DND-41 (cell line): ENCODE measurements at regions not wholly inside any gene's neighbourhood (a gene's known extent, or its start where the extent isn't known, plus 50 kb on each side); places are given as distances from the start of the nearest gene placed in this dataset.

ENCODE experiments used
- ATAC-seq: fragments of 200-7000 bp; cut with Tn5 transposase; 3 replicates; pipeline ENCODE4 v1.9.1; 2021; ENCODE audit warnings: low read depth; ENCODE audit not compliant: insufficient read depth
- DNase-seq: peaks from one replicate; pipeline ENCODE4 v3.0.0-alpha.2; 2020
- H2AFZ ChIP-seq: 2 replicates; pipeline ENCODE4 v1.6.0; 2012; ENCODE audit warnings: low read depth, low read length
- H3K27ac ChIP-seq: 2 replicates; pipeline ENCODE4 v1.5.1; 2012; ENCODE audit warnings: low read length, inconsistent platforms
- H3K27me3 ChIP-seq: fragments of 200-600 bp; sonication (generic); 2 replicates; pipeline ENCODE4 v1.6.0; 2012; ENCODE audit warnings: low read length, mild to moderate bottlenecking, inconsistent platforms; ENCODE audit not compliant: insufficient read depth, poor library complexity
- H3K36me3 ChIP-seq: 2 replicates; pipeline ENCODE4 v1.5.1; 2012; ENCODE audit warnings: low read length, inconsistent platforms; ENCODE audit not compliant: insufficient read depth
- H3K4me1 ChIP-seq: 2 replicates; pipeline ENCODE4 v1.5.1; 2012; ENCODE audit warnings: mild to moderate bottlenecking, low read length; ENCODE audit not compliant: insufficient read depth
- H3K4me2 ChIP-seq: 2 replicates; pipeline ENCODE4 v1.6.0; 2012; ENCODE audit warnings: mild to moderate bottlenecking, moderate library complexity, low read length, inconsistent platforms; ENCODE audit not compliant: insufficient read depth
- H3K4me3 ChIP-seq, 2 experiments: fragments of 200-600 bp in 1 of 2; shearing (Covaris generic) in 1 of 2; 2 replicates each; pipeline ENCODE4 v1.5.1; 2012 to 2016; ENCODE audit warnings: inconsistent platforms in 2 of 2, low read length in 2 of 2, mild to moderate bottlenecking in 2 of 2, low read depth in 1 of 2, moderate library complexity in 1 of 2
- H3K79me2 ChIP-seq: 2 replicates; pipeline ENCODE4 v1.6.0; 2012; ENCODE audit warnings: low read length, inconsistent platforms; ENCODE audit not compliant: insufficient read depth
- H3K9ac ChIP-seq: 2 replicates; pipeline ENCODE4 v1.6.0; 2012; ENCODE audit warnings: low read depth, mild to moderate bottlenecking, inconsistent platforms, low read length, moderate library complexity
- H3K9me3 ChIP-seq: 2 replicates; pipeline ENCODE4 v1.5.1; 2012; ENCODE audit warnings: low read length, moderate library complexity, mild to moderate bottlenecking, inconsistent platforms; ENCODE audit not compliant: insufficient read depth, severe bottlenecking
- H4K20me1 ChIP-seq: 2 replicates; pipeline ENCODE4 v1.6.0; 2012; ENCODE audit warnings: low read length; ENCODE audit not compliant: insufficient read depth
- EZH2 ChIP-seq: IDR thresholded peaks from 3 replicates; pipeline ENCODE4 v1.6.1; 2012; ENCODE audit warnings: borderline replicate concordance, low read depth, mild to moderate bottlenecking, moderate library complexity, low read length, inconsistent platforms; ENCODE audit not compliant: severe bottlenecking
- TF ChIP-seq, protein P1 (sequence below): IDR thresholded peaks from 2 replicates; pipeline ENCODE4 v1.5.1; 2012; ENCODE audit warnings: borderline replicate concordance, low read length, moderate library complexity, mild to moderate bottlenecking; ENCODE audit not compliant: poor library complexity, severe bottlenecking; ENCODE audit errors: extremely low read depth

DNA sequence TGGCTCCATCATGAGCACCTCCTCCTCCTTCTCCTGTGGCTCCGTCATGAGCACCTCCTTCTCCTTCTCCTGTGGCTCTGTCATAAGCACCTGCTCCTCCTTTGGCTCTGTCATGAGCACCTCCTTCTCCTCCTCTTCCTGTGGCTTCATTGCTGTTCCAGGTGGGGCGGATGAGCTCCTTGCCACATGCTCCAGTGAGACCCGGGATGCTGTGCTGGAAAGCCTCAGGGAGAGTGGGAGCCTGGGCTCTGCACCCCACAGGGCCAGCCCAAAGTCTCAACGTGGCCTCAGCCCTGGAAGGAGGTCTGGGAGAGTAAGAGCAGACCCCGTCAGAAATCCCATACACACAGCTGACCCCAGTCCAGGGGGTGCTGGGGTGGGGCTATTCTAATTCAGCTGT is 380.7 kb downstream of the TCERG1L start:
- ATAC-seq = no peak
- no peak overlapping the region for H3K9ac ChIP-seq
- H2AFZ ChIP-seq = no peak overlapping the region

DNA sequence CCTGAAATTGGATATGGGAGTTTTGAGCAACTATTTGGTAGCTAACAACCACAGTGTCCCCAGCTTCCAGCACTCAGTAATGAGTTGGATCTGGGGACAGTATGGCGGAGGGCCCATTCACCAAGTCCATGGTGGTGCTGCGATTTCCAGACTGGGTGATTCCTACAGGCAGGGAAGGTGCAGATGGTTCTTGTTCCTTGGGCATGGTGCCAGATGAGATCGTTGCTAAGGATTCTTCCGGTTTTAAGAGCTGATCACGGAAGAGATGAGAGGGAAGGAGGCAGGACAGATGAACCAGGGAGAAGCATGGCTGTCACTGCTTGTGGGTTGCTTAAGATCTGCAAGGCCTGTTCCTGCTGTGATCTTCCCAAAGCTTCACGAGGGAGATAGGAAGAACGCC is 380.3 kb downstream of the TCERG1L start:
- Histone ChIP-seq H3K4me3 (no peak overlapping the region), H3K79me2 (no peaks in the 10 kb centered on the region), H3K36me3 (no peaks in the 10 kb centered on the region), H3K27ac (no peak overlapping the region), H3K4me2 (no peak overlapping the region), H4K20me1 (no peaks in the 10 kb centered on the region; the same call in 1 of the 2 replicates), H3K9me3 (no peaks in the 10 kb centered on the region), H2AFZ (no peak overlapping the region), H3K4me1 (no peaks in the 10 kb centered on the region), H3K27me3 (no peaks in the 10 kb centered on the region), H3K9ac (no peak overlapping the region)
- DNase-seq = no peak
- TF ChIP-seq, protein P1, sequence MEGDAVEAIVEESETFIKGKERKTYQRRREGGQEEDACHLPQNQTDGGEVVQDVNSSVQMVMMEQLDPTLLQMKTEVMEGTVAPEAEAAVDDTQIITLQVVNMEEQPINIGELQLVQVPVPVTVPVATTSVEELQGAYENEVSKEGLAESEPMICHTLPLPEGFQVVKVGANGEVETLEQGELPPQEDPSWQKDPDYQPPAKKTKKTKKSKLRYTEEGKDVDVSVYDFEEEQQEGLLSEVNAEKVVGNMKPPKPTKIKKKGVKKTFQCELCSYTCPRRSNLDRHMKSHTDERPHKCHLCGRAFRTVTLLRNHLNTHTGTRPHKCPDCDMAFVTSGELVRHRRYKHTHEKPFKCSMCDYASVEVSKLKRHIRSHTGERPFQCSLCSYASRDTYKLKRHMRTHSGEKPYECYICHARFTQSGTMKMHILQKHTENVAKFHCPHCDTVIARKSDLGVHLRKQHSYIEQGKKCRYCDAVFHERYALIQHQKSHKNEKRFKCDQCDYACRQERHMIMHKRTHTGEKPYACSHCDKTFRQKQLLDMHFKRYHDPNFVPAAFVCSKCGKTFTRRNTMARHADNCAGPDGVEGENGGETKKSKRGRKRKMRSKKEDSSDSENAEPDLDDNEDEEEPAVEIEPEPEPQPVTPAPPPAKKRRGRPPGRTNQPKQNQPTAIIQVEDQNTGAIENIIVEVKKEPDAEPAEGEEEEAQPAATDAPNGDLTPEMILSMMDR = no peak
- TF ChIP-seq EZH2 = no peak
- ATAC-seq = no peak

More for the DNA sequence above, 380.7 kb downstream of the TCERG1L start:
- TF ChIP-seq EZH2 = no peak
- TF ChIP-seq, protein P1 = no peak
- H3K36me3 ChIP-seq = no peaks in the 10 kb centered on the region
- H3K4me3 ChIP-seq = no peak overlapping the region
- no peaks in the 10 kb centered on the region for H3K9me3 ChIP-seq
- H4K20me1 ChIP-seq = no peaks in the 10 kb centered on the region; the same call in 1 of the 2 replicates
- no peak overlapping the region for H3K27ac ChIP-seq
- H3K27me3 ChIP-seq = no peaks in the 10 kb centered on the region
- H3K4me2 ChIP-seq = no peak overlapping the region
- H3K79me2 ChIP-seq = no peaks in the 10 kb centered on the region
- no peak for DNase-seq
- no peaks in the 10 kb centered on the region for H3K4me1 ChIP-seq

DNA sequence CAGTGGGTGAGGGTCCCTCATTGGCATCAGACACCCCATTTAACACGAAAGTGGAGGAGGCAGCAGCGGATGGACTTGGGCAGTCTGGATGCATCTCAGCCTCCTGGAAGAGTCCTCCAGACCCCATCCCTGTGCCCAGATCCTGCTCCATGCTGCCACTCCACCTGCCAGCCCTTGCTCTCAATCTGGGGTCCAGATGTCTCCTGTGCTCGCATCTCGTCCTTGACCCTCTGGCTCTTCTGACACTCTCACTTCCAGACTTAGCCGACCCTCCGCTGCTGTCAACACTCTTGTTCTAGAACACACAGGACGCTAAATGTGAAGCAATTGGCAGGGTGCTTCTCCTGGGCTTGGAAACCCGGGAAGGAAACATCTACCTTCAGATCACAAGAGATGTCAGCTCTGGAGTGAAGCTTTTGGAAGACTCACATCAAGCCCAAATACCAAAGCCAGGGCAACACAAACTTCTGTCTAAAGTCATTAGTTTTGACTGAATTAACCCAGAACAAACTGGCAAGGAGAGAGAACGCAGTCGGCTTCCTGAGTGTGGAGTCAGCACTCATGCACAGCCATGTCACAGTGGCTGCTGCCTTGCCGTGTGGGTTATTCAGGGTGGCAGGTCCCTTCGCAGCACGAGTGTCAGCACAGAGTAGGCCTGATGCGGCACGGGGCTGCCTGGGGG is 379.1 kb downstream of the TCERG1L start:
- no peaks in the 10 kb centered on the region for H3K27me3 ChIP-seq
- no peaks in the 10 kb centered on the region; the same call in 1 of the 2 replicates for H4K20me1 ChIP-seq
- DNase-seq = no peak
- H3K4me1 ChIP-seq = no peaks in the 10 kb centered on the region
- H2AFZ ChIP-seq = no peak overlapping the region
- no peaks in the 10 kb centered on the region for H3K36me3 ChIP-seq
- no peaks in the 10 kb centered on the region for H3K79me2 ChIP-seq
- no peaks in the 10 kb centered on the region for H3K9me3 ChIP-seq
- no peak overlapping the region for H3K9ac ChIP-seq
- H3K4me2 ChIP-seq = no peak overlapping the region
- H3K27ac ChIP-seq = no peak overlapping the region
- no peak overlapping the region for H3K4me3 ChIP-seq
- ATAC-seq = no peak
- TF ChIP-seq EZH2 = no peak
- TF ChIP-seq, protein P1 = no peak

DNA sequence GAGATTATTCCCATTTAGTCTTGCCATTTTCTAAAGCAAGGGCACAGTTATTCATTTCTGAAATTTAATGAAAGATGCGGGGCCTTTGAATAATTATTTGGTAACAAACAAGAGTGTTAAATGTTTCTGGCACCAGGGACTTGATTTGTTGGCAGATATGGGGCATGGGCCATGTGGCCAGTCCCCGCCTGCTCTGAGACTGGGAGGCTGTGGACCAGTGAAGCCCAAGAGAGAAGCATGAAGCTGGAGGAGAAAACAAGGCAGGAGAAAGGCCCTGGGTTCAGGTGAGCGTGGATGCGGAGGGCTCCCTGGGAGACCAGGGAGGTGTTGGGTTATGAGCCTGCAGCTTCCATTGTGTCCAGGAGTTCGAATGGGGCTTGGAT is 378.5 kb downstream of the TCERG1L start:
- Histone ChIP-seq H3K4me2 (no peak overlapping the region), H3K27me3 (no peaks in the 10 kb centered on the region), H3K27ac (no peak overlapping the region), H3K9me3 (no peaks in the 10 kb centered on the region), H2AFZ (no peak overlapping the region), H3K9ac (no peak overlapping the region), H4K20me1 (no peaks in the 10 kb centered on the region; the same call in 1 of the 2 replicates), H3K36me3 (no peaks in the 10 kb centered on the region), H3K4me3 (no peak overlapping the region), H3K4me1 (no peaks in the 10 kb centered on the region), H3K79me2 (no peaks in the 10 kb centered on the region)
- DNase-seq (no peak), ATAC-seq (no peak)
- TF ChIP-seq, protein P1 = no peak
- TF ChIP-seq EZH2 = no peak
